Mammary epithelial cell (primary cell): ENCODE measurements at regions not wholly inside any gene's neighbourhood (a gene's known extent, or its start where the extent isn't known, plus 50 kb on each side); places are given as distances from the start of the nearest gene placed in this dataset.
"Not testable (repeated sequence)": the region's sequence is repeated elsewhere in the genome, so short reads cannot be mapped to it uniquely, and the experiment has no call there.

ENCODE experiments used
- CTCF ChIP-seq, 2 donors: IDR thresholded peaks in 1 of 2; conservative IDR thresholded peaks in 1 of 2; 2 replicates each; pipeline ENCODE4 v1.5.1; 2011 to 2012; ENCODE audit warnings: inconsistent platforms in 2 of 2, low read length in 2 of 2, mild to moderate bottlenecking in 2 of 2, control low read depth in 1 of 2, low read depth in 1 of 2; ENCODE audit not compliant: insufficient read depth in 1 of 2; ENCODE audit errors: extremely low read depth in 1 of 2
- EZH2 ChIP-seq: IDR thresholded peaks from 2 replicates; pipeline ENCODE4 v1.6.1; 2012; ENCODE audit warnings: low read length, inconsistent platforms, borderline replicate concordance

DNA sequence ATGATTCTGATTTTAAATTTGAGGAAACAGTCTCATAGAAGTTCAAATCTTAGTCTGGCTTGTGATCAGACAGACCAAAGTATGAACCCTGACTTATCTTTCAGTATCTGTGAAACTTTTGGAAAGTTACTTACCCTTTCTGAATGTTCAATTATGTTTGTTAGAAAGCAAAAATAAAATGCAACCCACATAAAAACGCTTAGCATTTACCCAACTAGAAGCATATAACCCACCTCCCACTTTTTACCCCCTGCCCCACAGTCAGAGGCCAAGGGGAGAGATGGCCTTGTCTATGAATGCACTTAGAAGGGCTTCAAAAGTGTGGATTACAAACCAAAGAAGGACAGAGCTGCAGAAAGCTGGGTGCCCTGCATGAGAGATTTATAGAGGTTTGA is 248.2 kb downstream of the SPATA31A6 start:
- not testable (repeated sequence) for TF ChIP-seq CTCF (conservative IDR thresholded peaks at IDR 0.05 in 1 of 2, IDR thresholded peaks at IDR 0.05 in 1 of 2; ENCODE audit: extremely low read depth in 1 of 2, insufficient read depth in 1 of 2, low read depth in 1 of 2, low read length in 2 of 2); EZH2
